Sigmoid colon (tissue), 6 donors: ENCODE measurements at regions not wholly inside any gene's neighbourhood (a gene's known extent, or its start where the extent isn't known, plus 50 kb on each side); places are given as distances from the start of the nearest gene placed in this dataset.

Experiments
- DNase-seq: peaks from one replicate; pipeline ENCODE4 v3.0.0-alpha.2; 2019
- H3K27ac ChIP-seq, 4 donors: fragments of 200-600 bp; sonication (generic); one replicate each; pipeline ENCODE4 v1.5.1; 2016 to 2019; ENCODE audit warnings: mild to moderate bottlenecking in 1 of 4
- H3K27me3 ChIP-seq, 3 donors: fragments of 200-600 bp; sonication (generic); one replicate each; pipeline ENCODE4 v1.5.1; 2019; ENCODE audit warnings: mild to moderate bottlenecking in 1 of 3
- H3K36me3 ChIP-seq, 4 donors: fragments of 200-600 bp; sonication (generic); one replicate each; pipeline ENCODE4 v1.5.1; 2016 to 2019
- H3K4me1 ChIP-seq, 4 donors: fragments of 200-600 bp; sonication (generic); one replicate each; pipeline ENCODE4 v1.5.1; 2017 to 2019
- H3K4me3 ChIP-seq, 4 donors: fragments of 200-600 bp; sonication (generic); one replicate each; pipeline ENCODE4 v1.5.1; 2017 to 2019; ENCODE audit warnings: mild to moderate bottlenecking in 2 of 4, moderate library complexity in 1 of 4
- H3K9me3 ChIP-seq, 4 donors: fragments of 200-600 bp in 3 of 4; sonication (generic) in 3 of 4; one replicate each; pipeline versions ENCODE4 v1.5.1 to v1.6.1; 2013 to 2019
- EP300 ChIP-seq, 4 donors: sonication (generic); formaldehyde crosslinking; IDR thresholded peaks; one replicate each; pipeline ENCODE4 v1.6.1; 2017; ENCODE audit warnings: antibody characterized with exemption in 4 of 4
- POLR2A ChIP-seq, 2 donors: fragments of 450-650 bp; IDR thresholded peaks; one replicate each; pipeline ENCODE4 v1.6.1; 2016; ENCODE audit warnings: antibody characterized with exemption in 2 of 2, mild to moderate bottlenecking in 2 of 2, moderate library complexity in 2 of 2
- POLR2AphosphoS5 ChIP-seq, 4 donors: sonication (generic); formaldehyde crosslinking; IDR thresholded peaks; one replicate each; pipeline ENCODE4 v1.6.1; 2017; ENCODE audit warnings: antibody characterized with exemption in 4 of 4
- WGBS, 2 donors: extraction: QIAGEN DNeasy Blood & Tissue Kit; methylation state at CpG; one replicate each; pipeline ENCODE4 v1.1.7; 2013; 5-methylcytosine and 5-hydroxymethylcytosine counted together
- intact Hi-C: fragments of 100-400 bp; cut with DNase I; formaldehyde crosslinking; loops from one replicate; pipeline ENCODE4 v1.15.1; 2023
- TF ChIP-seq, protein P1 (sequence below), 4 experiments: fragments of 450-650 bp in 3 of 4; fragments of 200-600 bp in 1 of 4; IDR thresholded peaks; one replicate each; pipeline ENCODE4 v1.5.1; 2016 to 2019; ENCODE audit warnings: antibody characterized with exemption in 4 of 4, mild to moderate bottlenecking in 3 of 4, moderate library complexity in 2 of 4
- donor health status: healthy with polysubstance abuse.
- donor health status: healthy.

GRCh38 chr2:5285872-5286769 lies 406.1 kb upstream of the SOX11 start:
- Histone ChIP-seq H3K27ac (peak overlapping the region in 3 of 4 donors; percentile 37 to 63 (median 57)), H3K27me3 (no peaks in the 10 kb centered on the region), H3K36me3 (no peaks in the 10 kb centered on the region), H3K9me3 (no peaks in the 10 kb centered on the region), H3K4me3 (no peak overlapping the region), H3K4me1 (peaks cover 0 to 47% (median 28%) of the 10 kb centered on the region in 4 donors)
- intact Hi-C loops = loop anchor here (5.0 to 10.0 kb wide), 4 partner anchors 36 to 409 kb away; partner anchors contain the start of gene SOX11
- TF ChIP-seq EP300 (IDR thresholded peaks at IDR 0.05) (no peak), POLR2A (IDR thresholded peaks at IDR 0.05) (no peak), POLR2AphosphoS5 (IDR thresholded peaks at IDR 0.05) (peak; percentile 22 to 70 (median 49))
- TF ChIP-seq, protein P1, sequence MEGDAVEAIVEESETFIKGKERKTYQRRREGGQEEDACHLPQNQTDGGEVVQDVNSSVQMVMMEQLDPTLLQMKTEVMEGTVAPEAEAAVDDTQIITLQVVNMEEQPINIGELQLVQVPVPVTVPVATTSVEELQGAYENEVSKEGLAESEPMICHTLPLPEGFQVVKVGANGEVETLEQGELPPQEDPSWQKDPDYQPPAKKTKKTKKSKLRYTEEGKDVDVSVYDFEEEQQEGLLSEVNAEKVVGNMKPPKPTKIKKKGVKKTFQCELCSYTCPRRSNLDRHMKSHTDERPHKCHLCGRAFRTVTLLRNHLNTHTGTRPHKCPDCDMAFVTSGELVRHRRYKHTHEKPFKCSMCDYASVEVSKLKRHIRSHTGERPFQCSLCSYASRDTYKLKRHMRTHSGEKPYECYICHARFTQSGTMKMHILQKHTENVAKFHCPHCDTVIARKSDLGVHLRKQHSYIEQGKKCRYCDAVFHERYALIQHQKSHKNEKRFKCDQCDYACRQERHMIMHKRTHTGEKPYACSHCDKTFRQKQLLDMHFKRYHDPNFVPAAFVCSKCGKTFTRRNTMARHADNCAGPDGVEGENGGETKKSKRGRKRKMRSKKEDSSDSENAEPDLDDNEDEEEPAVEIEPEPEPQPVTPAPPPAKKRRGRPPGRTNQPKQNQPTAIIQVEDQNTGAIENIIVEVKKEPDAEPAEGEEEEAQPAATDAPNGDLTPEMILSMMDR (IDR thresholded peaks at IDR 0.05) = no peak
- WGBS, 2 donors = 61 to 62% methylated on average over 8 of the region's 8 CpGs
- DNase-seq = no peak

DNA sequence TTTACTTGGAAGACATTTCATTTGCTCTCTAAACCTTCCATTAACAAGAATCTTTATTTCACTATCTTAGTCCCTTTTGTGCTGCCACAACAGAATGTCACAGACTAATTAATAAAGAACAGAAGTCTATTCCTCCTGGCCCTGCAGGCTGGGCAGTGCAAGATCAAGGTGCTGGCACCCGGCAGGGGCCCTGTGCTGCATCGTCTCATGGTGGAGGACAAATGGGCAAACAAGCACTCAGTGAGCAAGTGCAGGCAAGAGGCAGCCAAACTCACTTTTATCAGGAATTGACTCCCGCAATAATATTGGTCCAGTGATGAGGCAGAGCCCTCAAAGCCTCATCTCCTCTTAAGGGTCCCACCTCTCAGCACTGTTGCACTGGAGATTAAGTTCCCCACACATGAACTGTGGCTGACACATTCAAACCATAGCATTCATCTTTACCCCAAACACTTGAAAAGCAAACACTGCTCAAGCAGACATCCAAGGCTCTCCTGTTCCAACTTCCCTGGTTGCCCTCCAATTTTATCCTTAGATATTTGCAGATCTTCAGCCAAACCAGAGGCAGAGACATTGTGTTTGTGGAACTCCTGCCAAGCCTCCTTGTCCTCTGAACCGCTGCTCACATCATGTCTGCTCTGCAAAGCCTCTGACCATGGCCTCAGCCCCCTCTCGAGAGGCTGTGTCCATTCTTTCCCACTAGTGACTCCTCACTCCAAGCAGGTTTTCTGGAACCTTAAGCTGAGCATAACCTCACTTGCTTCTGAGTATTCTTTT lies 404.4 kb upstream of the SOX11 start:
- H3K27me3 ChIP-seq = no peaks in the 10 kb centered on the region
- no peaks in the 10 kb centered on the region for H3K36me3 ChIP-seq
- WGBS, 2 donors = 66 to 72% methylated on average over 5 of the region's 5 CpGs
- intact Hi-C loops = loop anchor here (5.0 to 10.0 kb wide), 4 partner anchors 35 to 407 kb away; partner anchors contain the start of gene SOX11
- peak overlapping the region in 3 of 4 donors; percentile 57 to 63 (median 60) for H3K27ac ChIP-seq
- H3K4me1 ChIP-seq = peaks cover 0 to 47% (median 28%) of the 10 kb centered on the region in 4 donors
- peak; percentile 72 for DNase-seq
- H3K4me3 ChIP-seq = no peak overlapping the region
- TF ChIP-seq, protein P1 (IDR thresholded peaks at IDR 0.05) = no peak
- TF ChIP-seq POLR2AphosphoS5 (IDR thresholded peaks at IDR 0.05) (peak in 3 of 4 donors; percentile 20 to 91 (median 86)), POLR2A (IDR thresholded peaks at IDR 0.05) (no peak), EP300 (IDR thresholded peaks at IDR 0.05) (peak in 2 of 4 donors; percentile 54 to 55)
- H3K9me3 ChIP-seq = no peaks in the 10 kb centered on the region

DNA sequence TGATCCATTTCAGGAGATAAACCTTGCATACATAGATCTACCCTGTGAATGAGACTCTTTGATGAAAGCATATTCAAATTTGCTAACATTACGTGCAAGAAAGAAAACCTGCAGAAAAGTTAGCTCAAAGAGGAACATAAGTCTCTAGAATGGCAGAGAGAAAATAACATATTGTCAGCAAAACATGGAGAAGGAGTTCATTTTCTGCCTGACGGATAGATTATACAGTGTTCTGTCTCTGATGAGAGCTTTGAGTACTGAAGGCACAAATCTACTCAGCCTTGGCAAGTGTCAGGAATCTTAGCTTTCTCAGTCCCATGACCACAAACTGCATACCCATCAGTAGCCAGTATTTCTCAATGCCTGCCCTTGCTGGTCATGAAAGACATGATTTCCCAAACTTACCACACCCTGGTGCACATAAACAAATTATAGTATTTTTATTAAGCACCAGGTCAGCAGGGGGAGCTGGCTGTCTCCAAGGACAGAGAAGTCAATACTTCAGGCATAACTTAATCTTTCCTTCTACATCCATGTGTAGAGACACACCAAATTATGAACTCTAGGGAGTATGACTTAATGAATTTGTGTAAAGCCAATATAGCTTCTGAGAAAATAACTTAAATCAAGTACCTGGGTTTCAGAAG lies 401.2 kb upstream of the SOX11 start:
- no peaks in the 10 kb centered on the region for H3K27me3 ChIP-seq
- H3K36me3 ChIP-seq = no peaks in the 10 kb centered on the region
- no peak overlapping the region for H3K27ac ChIP-seq
- TF ChIP-seq POLR2AphosphoS5 (IDR thresholded peaks at IDR 0.05) (no peak), POLR2A (IDR thresholded peaks at IDR 0.05) (no peak), EP300 (IDR thresholded peaks at IDR 0.05) (no peak)
- TF ChIP-seq, protein P1 (IDR thresholded peaks at IDR 0.05) = no peak
- intact Hi-C loops = no loop called here
- H3K4me3 ChIP-seq = no peak overlapping the region
- H3K4me1 ChIP-seq = peaks cover 0 to 31% (median 22%) of the 10 kb centered on the region in 4 donors
- no peaks in the 10 kb centered on the region for H3K9me3 ChIP-seq
- WGBS, 2 donors = 44 to 46% methylated on average over 2 of the region's 2 CpGs
- no peak for DNase-seq

DNA sequence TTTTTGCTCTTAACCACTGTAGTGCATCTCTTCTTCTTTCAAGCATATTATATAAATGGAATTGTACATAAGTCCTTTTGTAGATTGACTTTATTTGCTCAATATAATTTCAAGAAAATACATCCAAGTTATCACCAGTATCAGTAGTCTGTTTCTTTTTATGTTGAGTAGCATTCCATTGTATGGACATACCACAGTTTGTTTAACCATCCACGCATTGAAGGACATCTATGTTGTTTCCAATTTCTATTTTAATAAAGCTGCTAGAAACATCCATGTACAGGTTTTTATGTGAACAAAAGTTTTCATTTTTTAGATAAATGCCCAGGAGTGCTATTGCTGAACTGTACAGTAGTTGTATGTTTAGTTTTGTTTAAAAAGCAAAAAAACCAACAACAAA lies 387.5 kb upstream of the SOX11 start:
- Histone ChIP-seq H3K27me3 (no peaks in the 10 kb centered on the region), H3K4me3 (no peak overlapping the region), H3K36me3 (no peaks in the 10 kb centered on the region), H3K9me3 (no peaks in the 10 kb centered on the region), H3K4me1 (no peaks in the 10 kb centered on the region), H3K27ac (no peak overlapping the region)
- WGBS, 2 donors = 94 to 97% methylated on average over 1 of the region's 1 CpG
- intact Hi-C loops = no loop called here
- DNase-seq = no peak
- TF ChIP-seq EP300 (IDR thresholded peaks at IDR 0.05) (no peak), POLR2A (IDR thresholded peaks at IDR 0.05) (no peak), POLR2AphosphoS5 (IDR thresholded peaks at IDR 0.05) (no peak)
- TF ChIP-seq, protein P1 (IDR thresholded peaks at IDR 0.05) = no peak
